22Rv1 (cell line): ENCODE measurements at regions not wholly inside any gene's neighbourhood (a gene's known extent, or its start where the extent isn't known, plus 50 kb on each side); places are given as distances from the start of the nearest gene placed in this dataset.

ENCODE experiments used
- H3K27ac ChIP-seq: fragments of 450-650 bp; 2 replicates; pipeline ENCODE4 v1.5.1; 2017
- ZFX ChIP-seq: fragments of 450-650 bp; IDR thresholded peaks from 2 replicates; pipeline ENCODE4 v1.6.1; 2017; ENCODE audit warnings: antibody characterized with exemption, borderline replicate concordance
- TF ChIP-seq, protein P1 (sequence below): fragments of 450-650 bp; IDR thresholded peaks from 2 replicates; pipeline ENCODE4 v1.5.1; 2017; ENCODE audit warnings: mild to moderate bottlenecking

DNA sequence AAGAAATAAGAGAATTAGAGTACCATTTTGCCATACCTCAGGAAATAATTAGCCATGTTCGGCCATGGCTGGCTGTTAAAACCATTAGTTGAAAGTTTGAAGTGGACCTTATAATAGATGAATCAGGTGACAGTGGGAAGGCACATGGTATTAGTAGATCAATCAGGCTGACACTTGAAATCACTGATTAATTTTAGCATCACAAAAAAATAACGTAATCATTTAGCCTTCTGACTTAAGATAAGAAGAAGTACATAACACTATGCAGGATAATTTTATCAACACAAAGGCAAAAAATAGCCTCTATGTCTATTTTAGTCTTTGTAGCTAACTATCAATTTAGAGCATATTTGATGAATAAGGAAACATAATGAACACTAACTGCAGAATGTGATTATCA lies 615.5 kb downstream of the PCDH17 start:
- no peak for TF ChIP-seq ZFX
- TF ChIP-seq, protein P1, sequence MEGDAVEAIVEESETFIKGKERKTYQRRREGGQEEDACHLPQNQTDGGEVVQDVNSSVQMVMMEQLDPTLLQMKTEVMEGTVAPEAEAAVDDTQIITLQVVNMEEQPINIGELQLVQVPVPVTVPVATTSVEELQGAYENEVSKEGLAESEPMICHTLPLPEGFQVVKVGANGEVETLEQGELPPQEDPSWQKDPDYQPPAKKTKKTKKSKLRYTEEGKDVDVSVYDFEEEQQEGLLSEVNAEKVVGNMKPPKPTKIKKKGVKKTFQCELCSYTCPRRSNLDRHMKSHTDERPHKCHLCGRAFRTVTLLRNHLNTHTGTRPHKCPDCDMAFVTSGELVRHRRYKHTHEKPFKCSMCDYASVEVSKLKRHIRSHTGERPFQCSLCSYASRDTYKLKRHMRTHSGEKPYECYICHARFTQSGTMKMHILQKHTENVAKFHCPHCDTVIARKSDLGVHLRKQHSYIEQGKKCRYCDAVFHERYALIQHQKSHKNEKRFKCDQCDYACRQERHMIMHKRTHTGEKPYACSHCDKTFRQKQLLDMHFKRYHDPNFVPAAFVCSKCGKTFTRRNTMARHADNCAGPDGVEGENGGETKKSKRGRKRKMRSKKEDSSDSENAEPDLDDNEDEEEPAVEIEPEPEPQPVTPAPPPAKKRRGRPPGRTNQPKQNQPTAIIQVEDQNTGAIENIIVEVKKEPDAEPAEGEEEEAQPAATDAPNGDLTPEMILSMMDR: no peak
- no peak overlapping the region for H3K27ac ChIP-seq

DNA sequence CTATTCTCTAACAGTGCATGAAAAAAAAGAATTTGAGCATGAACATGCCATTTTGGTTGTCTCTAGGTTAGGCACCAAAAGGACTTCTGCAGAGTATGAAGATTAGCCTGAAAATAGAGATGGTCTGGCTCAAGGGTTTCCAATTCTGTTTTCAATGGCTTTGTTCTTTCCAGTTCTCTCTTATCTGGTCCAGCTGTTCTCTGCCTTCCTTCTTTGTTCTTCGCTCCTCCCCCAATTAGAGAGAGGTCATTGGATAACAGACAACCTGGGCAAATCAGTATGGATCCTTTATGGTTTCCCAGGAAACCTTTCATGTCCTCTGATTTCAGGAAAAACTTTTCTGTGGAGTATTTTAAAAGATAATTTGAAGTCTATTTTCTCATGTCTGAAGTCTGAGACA lies 623.4 kb downstream of the PCDH17 start:
- TF ChIP-seq, protein P1: no peak
- no peak for TF ChIP-seq ZFX

DNA sequence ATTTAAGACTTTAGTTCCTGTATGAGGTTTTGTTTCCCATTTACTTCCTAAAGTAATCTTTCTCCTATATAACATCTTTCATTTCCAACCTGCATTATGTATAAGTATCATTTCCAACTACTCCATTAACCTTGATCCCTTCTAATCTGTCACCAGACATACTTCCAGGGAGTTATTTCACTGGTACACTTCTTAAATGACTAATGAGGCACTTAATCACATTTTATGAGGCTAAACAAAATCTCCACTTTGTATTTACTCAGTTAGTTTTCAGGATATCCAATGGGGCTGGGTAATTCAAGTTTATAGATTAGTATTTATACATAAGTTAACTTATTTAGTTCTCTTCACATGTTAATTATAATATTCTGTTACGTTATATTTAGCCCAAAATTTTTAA lies 634.7 kb downstream of the PCDH17 start:
- no peak for TF ChIP-seq ZFX
- TF ChIP-seq, protein P1: no peak

More for the DNA sequence above, 623.4 kb downstream of the PCDH17 start:
- no peak overlapping the region for H3K27ac ChIP-seq

DNA sequence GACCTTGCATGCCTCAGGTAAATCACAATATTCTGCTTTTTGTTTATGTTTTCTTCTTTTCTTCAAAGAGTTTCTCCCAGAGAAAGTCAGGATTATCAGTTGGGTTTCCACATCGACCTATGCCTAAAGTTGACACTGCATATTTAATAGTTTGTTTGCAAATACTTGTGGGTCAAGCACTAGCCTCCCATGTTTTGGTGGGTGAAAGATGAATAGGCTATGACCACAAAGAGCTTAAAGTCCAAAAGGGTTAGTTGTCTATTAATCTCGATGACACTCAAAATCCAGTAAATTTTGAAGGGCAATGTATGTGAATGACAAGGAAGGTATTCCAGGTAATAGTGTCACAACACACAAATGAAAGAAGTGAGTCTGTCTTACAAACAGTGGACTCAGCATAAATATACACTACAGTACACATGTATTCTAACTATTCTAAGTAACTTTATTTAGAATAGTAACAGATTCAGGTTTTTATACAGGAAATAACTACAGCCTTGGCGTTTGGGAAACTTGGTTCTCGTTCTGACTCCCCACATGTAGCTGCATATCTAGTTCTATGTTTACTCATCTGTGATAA lies 667.1 kb downstream of the PCDH17 start:
- TF ChIP-seq ZFX: no peak
- TF ChIP-seq, protein P1: no peak

More for the DNA sequence above, 634.7 kb downstream of the PCDH17 start:
- H3K27ac ChIP-seq: no peak overlapping the region

DNA sequence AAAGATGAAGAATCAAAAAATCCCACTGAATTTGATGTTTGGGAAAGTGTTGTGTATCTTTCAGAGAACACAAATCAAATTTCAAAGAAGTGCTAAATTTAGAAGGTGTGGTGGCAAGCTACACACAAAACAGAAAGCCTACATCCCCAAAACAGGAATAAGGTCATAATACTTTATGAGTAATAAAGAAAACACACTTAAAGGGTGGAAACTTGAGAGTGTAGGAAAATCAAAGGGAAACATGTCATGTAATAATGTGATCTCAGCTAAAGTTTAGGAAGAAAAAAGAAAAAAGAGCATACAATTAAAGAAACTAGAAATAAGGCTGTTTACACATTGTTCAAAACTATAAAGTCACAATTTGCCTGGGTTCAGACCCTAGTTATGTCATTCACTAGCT lies 668.7 kb downstream of the PCDH17 start:
- TF ChIP-seq ZFX: no peak
- TF ChIP-seq, protein P1: no peak
- H3K27ac ChIP-seq: no peak overlapping the region

More for the DNA sequence above, 667.1 kb downstream of the PCDH17 start:
- no peak overlapping the region for H3K27ac ChIP-seq

- TF ChIP-seq, protein P1: no peak
- TF ChIP-seq ZFX: no peak
- H3K27ac ChIP-seq: no peak overlapping the region
Observed at GRCh38 chr13:58300974-58301681, 669.6 kb downstream of the PCDH17 start.

- H3K27ac ChIP-seq: no peak overlapping the region
- TF ChIP-seq ZFX: no peak
Observed at GRCh38 chr13:58302349-58302748, 670.8 kb downstream of the PCDH17 start.
